ENCODE measurements at regions not wholly inside any gene's neighbourhood (a gene's known extent, or its start where the extent isn't known, plus 50 kb on each side); places are given as distances from the start of the nearest gene placed in this dataset.
"Not testable (repeated sequence)": the region's sequence is repeated elsewhere in the genome, so short reads cannot be mapped to it uniquely, and the experiment has no call there.

- no peaks in the 10 kb centered on the region for H3K36me3 ChIP-seq (ENCODE audit: control insufficient read depth in 4 of 4, insufficient read depth in 4 of 4, low read length in 4 of 4)
- no peak overlapping the region for H3K9ac ChIP-seq (ENCODE audit: insufficient read depth in 1 of 2, low read length in 2 of 2)
- DNase-seq = no peak
- no peaks in the 10 kb centered on the region for H3K27me3 ChIP-seq (ENCODE audit: control insufficient read depth in 3 of 3, insufficient read depth in 3 of 3, low read length in 2 of 3)
- H3K4me3 ChIP-seq = no peak overlapping the region
- H3K9me3 ChIP-seq (ENCODE audit: control insufficient read depth in 4 of 4, insufficient read depth in 3 of 4, low read length in 3 of 4) = no peaks in the 10 kb centered on the region
- 36 to 40% methylated on average over 2 of the region's 2 CpGs for WGBS, 2 donors
- TF ChIP-seq CTCF (IDR thresholded peaks at IDR 0.05; ENCODE audit: control extremely low read depth, extremely low read depth) = no peak
- H3K27ac ChIP-seq (ENCODE audit: low read depth in 1 of 2, low read length in 1 of 2) = no peak overlapping the region
- no peaks in the 10 kb centered on the region for H3K4me1 ChIP-seq (ENCODE audit: control insufficient read depth in 5 of 5, insufficient read depth in 5 of 5, low read length in 5 of 5)
- no peak for ATAC-seq (ENCODE audit: insufficient read depth, low FRiP score)
Observed at GRCh38 chr3:74842649-74843048, 228.2 kb upstream of the CNTN3 start.

- Histone ChIP-seq H3K9me3 (ENCODE audit: control insufficient read depth in 4 of 4, insufficient read depth in 3 of 4, low read length in 3 of 4) (no peaks in the 10 kb centered on the region), H3K36me3 (ENCODE audit: control insufficient read depth in 4 of 4, insufficient read depth in 4 of 4, low read length in 4 of 4) (no peaks in the 10 kb centered on the region), H3K4me3 (no peak overlapping the region), H3K4me1 (ENCODE audit: control insufficient read depth in 5 of 5, insufficient read depth in 5 of 5, low read length in 5 of 5) (no peaks in the 10 kb centered on the region), H3K27ac (ENCODE audit: low read depth in 1 of 2, low read length in 1 of 2) (no peak overlapping the region), H3K27me3 (ENCODE audit: control insufficient read depth in 3 of 3, insufficient read depth in 3 of 3, low read length in 2 of 3) (no peaks in the 10 kb centered on the region), H3K9ac (ENCODE audit: insufficient read depth in 1 of 2, low read length in 2 of 2) (no peak overlapping the region)
- WGBS, 2 donors = 46 to 63% methylated on average over 1 of the region's 1 CpG
- no peak for TF ChIP-seq CTCF (IDR thresholded peaks at IDR 0.05; ENCODE audit: control extremely low read depth, extremely low read depth)
- ATAC-seq (ENCODE audit: insufficient read depth, low FRiP score) (no peak), DNase-seq (peak in 2 of 3 donors; percentile 18 to 33)
Observed at GRCh38 chr3:74842141-74842540, 227.7 kb upstream of the CNTN3 start.

GRCh38 chr3:74839566-74839965 lies 225.1 kb upstream of the CNTN3 start:
- 88 to 93% methylated on average over 2 of the region's 2 CpGs for WGBS, 2 donors
- ATAC-seq (ENCODE audit: insufficient read depth, low FRiP score) (no peak), DNase-seq (no peak)
- no peak for TF ChIP-seq CTCF (IDR thresholded peaks at IDR 0.05; ENCODE audit: control extremely low read depth, extremely low read depth)
- Histone ChIP-seq H3K9me3 (ENCODE audit: control insufficient read depth in 4 of 4, insufficient read depth in 3 of 4, low read length in 3 of 4) (no peaks in the 10 kb centered on the region), H3K36me3 (ENCODE audit: control insufficient read depth in 4 of 4, insufficient read depth in 4 of 4, low read length in 4 of 4) (no peaks in the 10 kb centered on the region), H3K27ac (ENCODE audit: low read depth in 1 of 2, low read length in 1 of 2) (no peak overlapping the region), H3K9ac (ENCODE audit: insufficient read depth in 1 of 2, low read length in 2 of 2) (no peak overlapping the region), H3K4me1 (ENCODE audit: control insufficient read depth in 5 of 5, insufficient read depth in 5 of 5, low read length in 5 of 5) (no peaks in the 10 kb centered on the region), H3K4me3 (no peak overlapping the region), H3K27me3 (ENCODE audit: control insufficient read depth in 3 of 3, insufficient read depth in 3 of 3, low read length in 2 of 3) (no peaks in the 10 kb centered on the region)

- DNase-seq = no peak
- no peak for ATAC-seq (ENCODE audit: insufficient read depth, low FRiP score)
- Histone ChIP-seq H3K27me3 (ENCODE audit: control insufficient read depth in 3 of 3, insufficient read depth in 3 of 3, low read length in 2 of 3) (no peaks in the 10 kb centered on the region), H3K9ac (ENCODE audit: insufficient read depth in 1 of 2, low read length in 2 of 2) (no peak overlapping the region), H3K9me3 (ENCODE audit: control insufficient read depth in 4 of 4, insufficient read depth in 3 of 4, low read length in 3 of 4) (no peaks in the 10 kb centered on the region), H3K4me1 (ENCODE audit: control insufficient read depth in 5 of 5, insufficient read depth in 5 of 5, low read length in 5 of 5) (no peaks in the 10 kb centered on the region), H3K4me3 (no peak overlapping the region), H3K36me3 (ENCODE audit: control insufficient read depth in 4 of 4, insufficient read depth in 4 of 4, low read length in 4 of 4) (no peaks in the 10 kb centered on the region), H3K27ac (ENCODE audit: low read depth in 1 of 2, low read length in 1 of 2) (no peak overlapping the region)
- TF ChIP-seq CTCF (IDR thresholded peaks at IDR 0.05; ENCODE audit: control extremely low read depth, extremely low read depth) = no peak
- 71 to 72% methylated on average over 6 of the region's 6 CpGs for WGBS, 2 donors
Observed at GRCh38 chr3:74832925-74833324, 218.5 kb upstream of the CNTN3 start.

- H3K27me3 ChIP-seq (ENCODE audit: control insufficient read depth in 3 of 3, insufficient read depth in 3 of 3, low read length in 2 of 3); H3K9ac ChIP-seq (ENCODE audit: insufficient read depth in 1 of 2, low read length in 2 of 2); DNase-seq; ATAC-seq (ENCODE audit: insufficient read depth, low FRiP score); H3K4me3 ChIP-seq; H3K36me3 ChIP-seq (ENCODE audit: control insufficient read depth in 4 of 4, insufficient read depth in 4 of 4, low read length in 4 of 4); H3K4me1 ChIP-seq (ENCODE audit: control insufficient read depth in 5 of 5, insufficient read depth in 5 of 5, low read length in 5 of 5); H3K27ac ChIP-seq (ENCODE audit: low read depth in 1 of 2, low read length in 1 of 2); H3K9me3 ChIP-seq (ENCODE audit: control insufficient read depth in 4 of 4, insufficient read depth in 3 of 4, low read length in 3 of 4): not testable (repeated sequence)
- 56 to 73% methylated on average over 5 of the region's 5 CpGs for WGBS, 2 donors
Observed at GRCh38 chr3:74830845-74831244, 216.4 kb upstream of the CNTN3 start.

DNA sequence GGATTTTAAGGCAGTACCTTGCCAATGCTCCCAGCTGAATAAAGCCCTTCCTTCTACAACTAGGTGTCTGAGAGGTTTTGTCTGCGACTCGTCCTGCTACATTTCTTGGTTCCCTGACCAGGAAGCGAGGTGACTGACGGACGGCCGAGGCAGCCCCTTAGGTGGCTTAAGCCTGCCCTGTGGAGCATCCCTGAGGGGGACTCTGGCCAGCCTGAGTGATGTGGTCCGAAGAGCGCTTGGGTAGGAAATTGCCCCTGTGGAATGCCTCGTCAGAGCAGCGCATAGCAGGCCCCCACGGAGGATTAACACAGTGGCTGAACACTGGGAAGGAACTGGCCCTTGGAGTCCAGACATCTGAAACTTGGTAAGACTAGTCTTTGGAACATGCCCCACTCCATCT lies 210.9 kb upstream of the CNTN3 start:
- H3K4me1 ChIP-seq (ENCODE audit: control insufficient read depth in 5 of 5, insufficient read depth in 5 of 5, low read length in 5 of 5); H3K4me3 ChIP-seq; H3K36me3 ChIP-seq (ENCODE audit: control insufficient read depth in 4 of 4, insufficient read depth in 4 of 4, low read length in 4 of 4); ATAC-seq (ENCODE audit: insufficient read depth, low FRiP score); H3K9me3 ChIP-seq (ENCODE audit: control insufficient read depth in 4 of 4, insufficient read depth in 3 of 4, low read length in 3 of 4); H3K9ac ChIP-seq (ENCODE audit: insufficient read depth in 1 of 2, low read length in 2 of 2); H3K27me3 ChIP-seq (ENCODE audit: control insufficient read depth in 3 of 3, insufficient read depth in 3 of 3, low read length in 2 of 3); DNase-seq; H3K27ac ChIP-seq (ENCODE audit: low read depth in 1 of 2, low read length in 1 of 2): not testable (repeated sequence)
- 92 to 98% methylated on average over 11 of the region's 11 CpGs for WGBS, 2 donors
